ENCODE measurements at regions not wholly inside any gene's neighbourhood (a gene's known extent, or its start where the extent isn't known, plus 50 kb on each side); places are given as distances from the start of the nearest gene placed in this dataset.

GRCh38 chr6:43910149-43910637, 140.2 kb downstream of the VEGFA start:
- CTCF ChIA-PET, result no interaction called here
- no peak for DNase-seq (ENCODE audit: extremely low spot score)
- POLR2A ChIA-PET, result no interaction called here
- TF ChIP-seq LEF1 (IDR thresholded peaks at IDR 0.05; ENCODE audit: borderline replicate concordance) (no peak), PKNOX1 (IDR thresholded peaks at IDR 0.05) (no peak), NFRKB (IDR thresholded peaks at IDR 0.05) (no peak), BHLHE40 (IDR thresholded peaks at IDR 0.05; ENCODE audit: borderline replicate concordance) (no peak), FOXA1 (IDR thresholded peaks at IDR 0.05) (no peak), CTBP1 (IDR thresholded peaks at IDR 0.05; ENCODE audit: borderline replicate concordance) (no peak), TARDBP (IDR thresholded peaks at IDR 0.05) (no peak), FOXM1 (IDR thresholded peaks at IDR 0.05; ENCODE audit: borderline replicate concordance) (no peak), L3MBTL2 (conservative IDR thresholded peaks at IDR 0.05) (no peak)

DNA sequence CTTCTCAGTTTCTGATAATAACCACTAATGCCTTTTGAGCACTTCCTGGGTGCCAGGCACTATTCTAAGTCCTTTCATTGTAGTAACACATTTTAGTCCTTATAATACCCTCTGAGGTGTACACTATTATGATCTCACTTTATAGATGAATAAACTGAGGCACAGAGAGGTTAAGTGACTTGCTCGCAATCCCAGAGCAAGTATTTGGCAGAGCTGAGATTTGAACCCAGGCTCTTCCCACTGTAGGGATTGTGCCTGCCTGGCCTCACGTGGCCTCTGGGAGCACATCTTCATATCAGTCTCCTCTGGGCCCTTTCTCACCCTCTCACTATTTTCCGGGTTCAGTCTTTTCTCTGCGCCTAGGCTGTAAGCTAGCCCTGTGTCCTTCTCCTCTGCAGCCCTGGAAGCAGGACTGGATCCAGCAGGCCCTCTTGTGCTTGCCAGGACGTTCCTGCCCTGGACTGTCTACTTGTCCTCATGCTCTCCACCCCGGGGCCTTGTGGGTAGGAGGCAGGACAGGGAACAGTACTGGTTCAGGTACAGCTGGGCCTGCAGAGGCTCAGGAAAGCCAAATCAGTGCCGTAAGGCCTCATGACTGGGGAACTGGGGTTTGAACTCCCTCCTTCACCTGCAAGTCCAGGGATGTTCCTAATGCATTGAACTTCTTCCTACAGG, 139.6 kb downstream of the VEGFA start:
- no peak for TF ChIP-seq HDGF (IDR thresholded peaks at IDR 0.05; ENCODE audit: borderline replicate concordance)
- no peak for TF ChIP-seq ARNT (IDR thresholded peaks at IDR 0.05)
- POLR2A ChIA-PET, result no interaction called here
- CTCF ChIA-PET, result no interaction called here
- no peak for DNase-seq (ENCODE audit: extremely low spot score)

DNA sequence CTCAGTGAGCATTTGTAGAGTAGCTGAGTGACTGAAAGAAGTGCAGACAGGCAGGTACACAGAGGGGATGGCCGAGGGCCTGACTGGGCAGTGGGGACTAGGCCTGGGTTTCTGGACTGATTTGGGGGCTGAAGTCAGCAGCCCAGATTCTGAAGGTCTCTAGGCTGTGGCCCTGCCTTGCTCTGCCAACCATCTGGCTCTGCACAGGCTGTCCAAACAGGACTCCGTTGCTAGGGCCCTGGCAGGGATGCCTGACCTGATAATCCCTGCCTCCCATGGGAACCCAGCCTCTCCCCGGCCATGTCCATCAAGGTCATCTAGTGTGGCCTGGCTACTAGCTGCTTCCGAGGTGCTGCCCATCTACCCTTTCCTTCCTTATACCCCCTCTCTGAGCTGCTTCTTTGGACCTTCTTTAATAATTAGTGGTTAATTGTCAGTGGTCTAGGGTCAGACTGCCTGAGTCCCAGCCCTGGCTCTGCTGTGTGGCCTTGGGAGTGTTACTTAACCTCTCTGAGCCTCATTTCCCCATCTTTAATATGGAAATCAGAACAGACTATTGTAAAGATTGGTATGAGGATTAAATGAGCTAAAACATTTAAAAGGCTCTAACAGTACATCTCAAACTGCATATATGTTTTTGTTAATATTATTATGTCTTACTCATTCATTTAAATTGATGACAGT, 137.9 kb downstream of the VEGFA start:
- ChIA-PET POLR2A (interaction anchor here (0.8 kb wide), 1 partner anchor 25 kb away, joined by 3 read pairs; no protein-coding TSS in a partner anchor), CTCF (no interaction called here)
- TF ChIP-seq NFRKB (IDR thresholded peaks at IDR 0.05) (no peak), L3MBTL2 (conservative IDR thresholded peaks at IDR 0.05) (no peak), ARNT (IDR thresholded peaks at IDR 0.05) (no peak)
- DNase-seq (ENCODE audit: extremely low spot score), result no peak

DNA sequence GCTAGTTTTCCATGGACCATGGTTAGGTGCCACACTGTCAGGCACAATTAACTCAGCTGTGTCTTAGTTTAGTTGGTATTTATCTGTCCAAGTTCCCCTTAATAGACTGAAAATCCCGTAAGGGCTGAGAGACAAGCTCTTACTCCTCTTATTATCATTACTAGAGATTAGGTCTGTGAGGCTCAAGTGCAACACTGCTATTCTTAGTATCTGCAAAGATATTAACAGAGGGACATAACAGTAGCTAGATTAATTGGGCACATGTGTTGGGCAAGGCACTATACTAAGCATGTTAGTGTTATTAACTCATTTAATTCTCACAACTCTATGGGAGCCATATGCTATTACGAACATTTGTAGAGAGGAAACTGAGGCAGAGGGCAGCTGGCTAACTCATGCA, 137.3 kb downstream of the VEGFA start:
- POLR2A ChIA-PET, result interaction anchor here (0.8 kb wide), 1 partner anchor 26 kb away, joined by 3 read pairs; no protein-coding TSS in a partner anchor
- CTCF ChIA-PET, result no interaction called here
- DNase-seq (ENCODE audit: extremely low spot score), result no peak
- TF ChIP-seq ARNT (IDR thresholded peaks at IDR 0.05), result no peak
- TF ChIP-seq LEF1 (IDR thresholded peaks at IDR 0.05; ENCODE audit: borderline replicate concordance), result no peak
- no peak for TF ChIP-seq BHLHE40 (IDR thresholded peaks at IDR 0.05; ENCODE audit: borderline replicate concordance)
- no peak for TF ChIP-seq FOXM1 (IDR thresholded peaks at IDR 0.05; ENCODE audit: borderline replicate concordance)
- TF ChIP-seq FOXA1 (IDR thresholded peaks at IDR 0.05), result no peak
- no peak for TF ChIP-seq NFRKB (IDR thresholded peaks at IDR 0.05)
- no peak for TF ChIP-seq ZNF384 (IDR thresholded peaks at IDR 0.05)
- TF ChIP-seq TARDBP (IDR thresholded peaks at IDR 0.05), result no peak
- TF ChIP-seq L3MBTL2 (conservative IDR thresholded peaks at IDR 0.05), result no peak
- TF ChIP-seq SP1 (IDR thresholded peaks at IDR 0.05), result no peak
- TF ChIP-seq CTBP1 (IDR thresholded peaks at IDR 0.05; ENCODE audit: borderline replicate concordance), result no peak

DNA sequence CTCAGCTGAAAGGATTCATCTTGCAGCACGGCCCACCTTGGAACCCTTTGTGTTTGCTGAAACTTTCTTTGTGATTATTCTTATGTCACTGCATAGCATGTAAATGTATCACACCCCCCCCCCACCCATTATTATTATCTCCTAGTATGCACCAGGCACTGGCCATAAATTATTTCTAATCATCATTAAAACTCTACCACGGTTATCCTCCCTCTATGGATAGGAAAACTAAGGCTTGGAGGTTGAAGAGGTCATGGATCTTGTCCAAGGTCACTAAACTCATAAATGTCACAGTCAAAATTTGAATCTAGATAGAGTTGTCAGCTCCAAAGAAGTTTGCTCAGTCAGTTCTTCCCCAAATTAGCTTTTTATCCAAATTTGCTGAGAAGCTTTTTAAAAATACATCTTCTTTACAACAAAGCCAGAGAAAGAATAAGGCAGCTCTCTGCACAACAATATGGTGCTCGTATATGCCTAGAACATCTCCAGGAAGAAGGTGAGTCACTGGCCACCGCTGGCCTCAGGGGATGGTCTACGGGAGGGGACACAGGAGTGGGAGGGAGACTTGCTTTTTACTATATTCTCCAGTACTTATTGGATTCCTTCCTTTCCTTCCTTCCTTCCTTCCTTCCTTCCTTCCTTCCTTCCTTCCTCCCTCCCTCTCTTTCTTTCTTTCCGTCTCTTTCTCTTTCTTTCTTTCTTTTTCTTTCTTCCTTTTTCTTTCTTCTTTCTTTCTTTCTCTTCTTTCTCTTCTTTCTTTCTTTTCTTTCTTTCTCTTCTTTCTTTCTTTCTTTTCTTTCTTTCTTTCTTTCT, 134.5 kb downstream of the VEGFA start:
- ChIA-PET CTCF (no interaction called here), POLR2A (interaction anchor here (1.1 to 1.3 kb wide), 2 partner anchors 11 to 29 kb away, joined by 3 read pairs; no protein-coding TSS in a partner anchor)
- DNase-seq (ENCODE audit: extremely low spot score), result no peak
- TF ChIP-seq CTBP1 (IDR thresholded peaks at IDR 0.05; ENCODE audit: borderline replicate concordance) (no peak), SUZ12 (IDR thresholded peaks at IDR 0.05) (no peak), TARDBP (IDR thresholded peaks at IDR 0.05) (no peak), HDGF (IDR thresholded peaks at IDR 0.05; ENCODE audit: borderline replicate concordance) (no peak), BHLHE40 (IDR thresholded peaks at IDR 0.05; ENCODE audit: borderline replicate concordance) (no peak), ZNF384 (IDR thresholded peaks at IDR 0.05) (no peak), ARNT (IDR thresholded peaks at IDR 0.05) (no peak), ELF4 (IDR thresholded peaks at IDR 0.05) (no peak)

- no peak for DNase-seq (ENCODE audit: extremely low spot score)
- CTCF ChIA-PET, result no interaction called here
- POLR2A ChIA-PET, result interaction anchor here (1.1 to 1.3 kb wide), 2 partner anchors 12 to 30 kb away, joined by 3 read pairs; no protein-coding TSS in a partner anchor
- TF ChIP-seq NFRKB (IDR thresholded peaks at IDR 0.05), result no peak
- TF ChIP-seq ZNF384 (IDR thresholded peaks at IDR 0.05), result no peak
- no peak for TF ChIP-seq FOXM1 (IDR thresholded peaks at IDR 0.05; ENCODE audit: borderline replicate concordance)
- TF ChIP-seq FOXA1 (IDR thresholded peaks at IDR 0.05), result no peak
- no peak for TF ChIP-seq FOXK2 (IDR thresholded peaks at IDR 0.05)
- no peak for TF ChIP-seq LEF1 (IDR thresholded peaks at IDR 0.05; ENCODE audit: borderline replicate concordance)
Observed at GRCh38 chr6:43903739-43904290, 133.8 kb downstream of the VEGFA start.

DNA sequence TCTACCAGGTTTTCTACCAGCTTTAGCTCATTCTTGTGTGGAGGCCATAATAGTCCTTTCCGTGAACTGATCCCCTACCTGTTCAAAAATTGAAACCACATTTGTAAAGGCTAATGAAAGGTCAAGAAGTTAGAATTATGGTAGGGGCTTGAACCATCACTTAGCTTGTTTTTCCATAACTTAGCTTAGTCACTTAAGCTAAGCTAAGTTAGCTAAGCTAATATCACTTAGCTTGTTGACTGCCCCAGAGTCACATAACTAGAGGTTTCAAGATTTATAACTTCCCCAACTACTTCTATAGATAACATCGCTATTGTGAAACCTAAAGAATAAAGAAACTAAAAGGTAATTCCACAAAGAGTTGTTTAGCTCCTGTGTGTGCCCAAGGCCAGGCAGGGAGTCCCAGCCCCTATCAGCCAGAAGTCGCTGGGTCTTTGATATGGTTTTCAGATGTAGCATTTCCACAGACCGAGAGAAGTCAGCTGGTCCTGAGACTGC, 131.8 kb downstream of the VEGFA start:
- POLR2A ChIA-PET, result interaction anchor here (1.1 to 1.6 kb wide), 4 partner anchors 9 to 25 kb away, joined by 3 to 6 read pairs (median 5); no protein-coding TSS in a partner anchor
- no peak for DNase-seq (ENCODE audit: extremely low spot score)
- CTCF ChIA-PET, result interaction anchor here (0.6 kb wide), 1 partner anchor 440 kb away, joined by 3 read pairs; no protein-coding TSS in a partner anchor
- TF ChIP-seq SUZ12 (IDR thresholded peaks at IDR 0.05) (no peak), PKNOX1 (IDR thresholded peaks at IDR 0.05) (no peak), TARDBP (IDR thresholded peaks at IDR 0.05) (no peak), BHLHE40 (IDR thresholded peaks at IDR 0.05; ENCODE audit: borderline replicate concordance) (no peak), SP1 (IDR thresholded peaks at IDR 0.05) (no peak), NFRKB (IDR thresholded peaks at IDR 0.05) (no peak), L3MBTL2 (conservative IDR thresholded peaks at IDR 0.05) (no peak), FOXK2 (IDR thresholded peaks at IDR 0.05) (no peak), CTBP1 (IDR thresholded peaks at IDR 0.05; ENCODE audit: borderline replicate concordance) (no peak), FOXM1 (IDR thresholded peaks at IDR 0.05; ENCODE audit: borderline replicate concordance) (no peak), ELF4 (IDR thresholded peaks at IDR 0.05) (no peak), ZNF384 (IDR thresholded peaks at IDR 0.05) (no peak), HDGF (IDR thresholded peaks at IDR 0.05; ENCODE audit: borderline replicate concordance) (no peak)
